ENCODE measurements at regions not wholly inside any gene's neighbourhood (a gene's known extent, or its start where the extent isn't known, plus 50 kb on each side); places are given as distances from the start of the nearest gene placed in this dataset.

- Histone ChIP-seq H4K20me1 (replicated peaks in 1 of 2; ENCODE audit: control insufficient read depth in 1 of 2, insufficient read depth in 2 of 2, low read length in 2 of 2) (peaks cover 2 to 32% of the 10 kb centered on the region in 2 experiments), H3K36me3 (ENCODE audit: control insufficient read depth in 2 of 4, insufficient read depth in 4 of 4, low read length in 3 of 4) (peaks cover 17 to 59% (median 34%) of the 10 kb centered on the region in 4 experiments), H4K91ac (replicated peaks; ENCODE audit: insufficient read length, low read length) (no peak overlapping the region), H3K9me3 (ENCODE audit: insufficient read depth in 2 of 2, low read depth in 1 of 2, low read length in 1 of 2) (no peaks in the 10 kb centered on the region; a peak in 1 of 4 replicates), H2BK120ac (replicated peaks; ENCODE audit: low read depth, low read length) (no peak overlapping the region), H2BK12ac (ENCODE audit: low read depth, low read length) (no peak overlapping the region), H4K5ac (ENCODE audit: insufficient read length, low read depth, low read length) (no peak overlapping the region), H3K23me2 (ENCODE audit: low read depth, low read length) (peaks cover 18% of the 10 kb centered on the region; the same call in 1 of the 2 replicates), H3K4ac (replicated peaks; ENCODE audit: insufficient read length, low read depth, low read length) (no peak overlapping the region), H3K14ac (ENCODE audit: insufficient read length) (no peak overlapping the region), H2AFZ (ENCODE audit: low read length) (no peak overlapping the region), H3K56ac (replicated peaks; ENCODE audit: insufficient read length, low read depth, low read length) (no peak overlapping the region), H2BK5ac (ENCODE audit: low read depth, low read length) (no peak overlapping the region), H3K79me1 (ENCODE audit: low read depth, low read length) (peaks cover 14% of the 10 kb centered on the region), H2BK15ac (ENCODE audit: low read length) (no peak overlapping the region), H3K4me2 (ENCODE audit: insufficient read depth in 1 of 2, low read depth in 2 of 2, low read length in 2 of 2) (no peak overlapping the region), H3K4me1 (replicated peaks in 1 of 4; ENCODE audit: control insufficient read depth in 3 of 4, insufficient read depth in 4 of 4, low read length in 3 of 4) (no peaks in the 10 kb centered on the region), H3K4me3 (ENCODE audit: extremely low read depth in 1 of 4, insufficient read depth in 2 of 4, low read depth in 3 of 4, low read length in 4 of 4) (no peak overlapping the region), H4K8ac (ENCODE audit: extremely low read depth, insufficient read depth, low read length) (peak overlapping the region; percentile 68; the same call in 1 of the 2 replicates), H3K18ac (ENCODE audit: extremely low read depth, low read length) (no peak overlapping the region), H3K9ac (replicated peaks in 1 of 4; ENCODE audit: extremely low read depth in 1 of 4, low read depth in 3 of 4, low read length in 3 of 4) (no peak overlapping the region), H3K27ac (ENCODE audit: low read depth, low read length) (no peak overlapping the region; the same call in 1 of the 2 replicates), H2AK5ac (ENCODE audit: low read depth, low read length) (no peak overlapping the region), H3K23ac (ENCODE audit: insufficient read length) (no peak overlapping the region), H3K27me3 (replicated peaks in 1 of 4; ENCODE audit: control insufficient read depth in 3 of 4, extremely low read depth in 1 of 4, insufficient read depth in 3 of 4, low read length in 3 of 4) (no peaks in the 10 kb centered on the region), H3K79me2 (ENCODE audit: control insufficient read depth in 1 of 2, insufficient read depth in 2 of 2, low read length in 2 of 2) (peaks cover 7 to 21% of the 10 kb centered on the region in 2 experiments; a peak in 3 of 4 replicates), H2BK20ac (ENCODE audit: low read length) (no peak overlapping the region)
- no peak for FAIRE-seq
- ChIA-PET CTCF (ENCODE audit: partially characterized antibody) (interaction anchor here (0.7 to 4.3 kb wide), 10 partner anchors 16 to 157 kb away, joined by 3 to 32 read pairs (median 3); no protein-coding TSS in a partner anchor), POLR2A (ENCODE audit: partially characterized antibody) (no interaction called here)
- WGBS, 2 experiments (ENCODE audit: extremely low coverage in 1 of 2, insufficient coverage in 1 of 2, insufficient read length in 1 of 2, insufficient replicate concordance in 2 of 2, low coverage in 1 of 2, low lambda C conversion rate in 2 of 2, missing lambda C conversion rate in 1 of 2), result 90% methylated on average over 23 of the region's 25 CpGs; no CpG with 5 or more reads in 1 of the 2 experiments
- no peak for DNase-seq (ENCODE audit: low read depth in 1 of 2, low spot score in 2 of 2)
- TF ChIP-seq SUZ12 (IDR thresholded peaks at IDR 0.05; ENCODE audit: low read length), result no peak
- no peak for TF ChIP-seq MAFK (IDR thresholded peaks at IDR 0.05; ENCODE audit: low read depth, low read length)
- TF ChIP-seq RFX5 (IDR thresholded peaks at IDR 0.05; ENCODE audit: borderline replicate concordance, low read depth, low read length), result no peak
- no peak for TF ChIP-seq BACH1 (IDR thresholded peaks at IDR 0.05; ENCODE audit: low read length)
- TF ChIP-seq RNF2 (IDR thresholded peaks at IDR 0.05; ENCODE audit: borderline replicate concordance, low read depth, low read length, missing control alignments, poor library complexity, severe bottlenecking), result no peak
- TF ChIP-seq POLR2AphosphoS5 (IDR thresholded peaks at IDR 0.05; ENCODE audit: low read depth, low read length), result no peak
- no peak for TF ChIP-seq SP4 (IDR thresholded peaks at IDR 0.05; ENCODE audit: low read length)
- TF ChIP-seq TAF7 (optimal IDR thresholded peaks at IDR 0.05; ENCODE audit: borderline replicate concordance, low read depth, low read length), result no peak
- no peak for TF ChIP-seq CREB1 (IDR thresholded peaks at IDR 0.05)
- TF ChIP-seq EGR1 (IDR thresholded peaks at IDR 0.05; ENCODE audit: borderline replicate concordance, low read depth, low read length), result no peak
- TF ChIP-seq KDM4A (IDR thresholded peaks at IDR 0.05; ENCODE audit: low read depth, low read length, severe bottlenecking), result no peak
- TF ChIP-seq SP1 (IDR thresholded peaks at IDR 0.05; ENCODE audit: low read depth, low read length), result no peak
- TF ChIP-seq E2F6 (IDR thresholded peaks at IDR 0.05), result no peak
These were observed 347.9 kb downstream of the SEC14L1 start for GRCh38 chr17:77488531-77489238.
